ENCODE measurements at regions not wholly inside any gene's neighbourhood (a gene's known extent, or its start where the extent isn't known, plus 50 kb on each side); places are given as distances from the start of the nearest gene placed in this dataset.

- no peak for TF ChIP-seq CTCF (IDR thresholded peaks at IDR 0.05)
- Histone ChIP-seq H3K4me3 (no peak overlapping the region), H3K27ac (no peak overlapping the region)
- DNase-seq (ENCODE audit: low spot score), result no peak
Observed at GRCh38 chr1:222370081-222370912, 177.6 kb downstream of the HHIPL2 start.

GRCh38 chr1:222369148-222369547, 178.8 kb downstream of the HHIPL2 start:
- TF ChIP-seq CTCF (IDR thresholded peaks at IDR 0.05), result no peak
- Histone ChIP-seq H3K4me3 (no peak overlapping the region), H3K27ac (no peak overlapping the region)
- DNase-seq (ENCODE audit: low spot score), result no peak

- no peak for TF ChIP-seq CTCF (IDR thresholded peaks at IDR 0.05)
- H3K4me3 ChIP-seq, result no peak overlapping the region
- DNase-seq (ENCODE audit: low spot score), result no peak
- H3K27ac ChIP-seq, result no peak overlapping the region
Observed at GRCh38 chr1:222358100-222358499, 189.8 kb downstream of the HHIPL2 start.

GRCh38 chr1:222357252-222357651, 190.7 kb downstream of the HHIPL2 start:
- no peak for DNase-seq (ENCODE audit: low spot score)
- no peak overlapping the region for H3K4me3 ChIP-seq
- H3K27ac ChIP-seq, result no peak overlapping the region
- no peak for TF ChIP-seq CTCF (IDR thresholded peaks at IDR 0.05)

- DNase-seq (ENCODE audit: low spot score), result no peak
- H3K27ac ChIP-seq, result no peak overlapping the region
- H3K4me3 ChIP-seq, result no peak overlapping the region
- no peak for TF ChIP-seq CTCF (IDR thresholded peaks at IDR 0.05)
Observed at GRCh38 chr1:222347627-222348026, 200.3 kb downstream of the HHIPL2 start.

GRCh38 chr1:222346955-222347354, 200.9 kb downstream of the HHIPL2 start:
- Histone ChIP-seq H3K4me3 (no peak overlapping the region), H3K27ac (no peak overlapping the region)
- DNase-seq (ENCODE audit: low spot score), result no peak
- no peak for TF ChIP-seq CTCF (IDR thresholded peaks at IDR 0.05)

- Histone ChIP-seq H3K27ac (no peak overlapping the region), H3K4me3 (no peak overlapping the region)
- no peak for TF ChIP-seq CTCF (IDR thresholded peaks at IDR 0.05)
- DNase-seq (ENCODE audit: low spot score), result no peak
Observed at GRCh38 chr1:222339376-222339947, 208.4 kb downstream of the HHIPL2 start.

All from coronary artery (tissue), 2 donors.